Heart left ventricle (tissue), 16 donors: ENCODE measurements at regions not wholly inside any gene's neighbourhood (a gene's known extent, or its start where the extent isn't known, plus 50 kb on each side); places are given as distances from the start of the nearest gene placed in this dataset.

Experiments
- ATAC-seq, 4 donors: fragments of 200-7000 bp; cut with Tn5 transposase; one replicate each; pipeline ENCODE4 v1.9.1; 2020 to 2022; ENCODE audit warnings: moderate library complexity in 4 of 4, mild to moderate bottlenecking in 3 of 4, moderate number of reproducible peaks in 1 of 4
- DNase-seq, 5 donors: peaks; one replicate each; pipeline ENCODE4 v3.0.0-alpha.2; 2020
- H3K27ac ChIP-seq, 12 donors: fragments of 200-600 bp; sonication (generic) in 4 of 12; one replicate each; pipeline versions ENCODE4 v1.5.0 to v1.8.0; 2016 to 2022; ENCODE audit warnings: mild to moderate bottlenecking in 2 of 12
- H3K27me3 ChIP-seq, 9 donors: fragments of 200-600 bp; sonication (generic) in 2 of 9; one replicate each; pipeline versions ENCODE4 v1.5.1 to v1.8.0; 2016 to 2022; ENCODE audit warnings: mild to moderate bottlenecking in 3 of 9
- H3K36me3 ChIP-seq, 9 donors: fragments of 200-600 bp; sonication (generic) in 2 of 9; one replicate each; pipeline versions ENCODE4 v1.5.0 to v1.8.0; 2018 to 2022; ENCODE audit warnings: mild to moderate bottlenecking in 2 of 9
- H3K4me1 ChIP-seq, 12 donors: fragments of 200-600 bp; sonication (generic) in 4 of 12; one replicate each; pipeline versions ENCODE4 v1.5.0 to v1.8.0; 2016 to 2022; ENCODE audit warnings: mild to moderate bottlenecking in 3 of 12
- H3K4me3 ChIP-seq, 12 donors: fragments of 200-600 bp; sonication (generic) in 4 of 12; one replicate each; pipeline versions ENCODE4 v1.5.0 to v1.8.0; 2017 to 2022; ENCODE audit warnings: mild to moderate bottlenecking in 9 of 12, moderate library complexity in 4 of 12
- H3K9me3 ChIP-seq, 12 donors: fragments of 200-600 bp; sonication (generic) in 4 of 12; one replicate each; pipeline versions ENCODE4 v1.5.0 to v1.8.0; 2016 to 2022; ENCODE audit warnings: mild to moderate bottlenecking in 1 of 12
- CTCF ChIP-seq, 12 donors: fragments of 200-600 bp; sonication (generic) in 4 of 12; IDR thresholded peaks; one replicate each; pipeline versions ENCODE4 v1.5.0 to v1.8.0; 2018 to 2022; ENCODE audit warnings: antibody characterized with exemption in 12 of 12, mild to moderate bottlenecking in 5 of 12
- POLR2A ChIP-seq, 2 donors: fragments of 450-650 bp; IDR thresholded peaks; one replicate each; pipeline ENCODE4 v1.6.1; 2017; ENCODE audit warnings: antibody characterized with exemption in 2 of 2, mild to moderate bottlenecking in 2 of 2, moderate library complexity in 2 of 2
- WGBS, 4 donors: extraction: QIAGEN DNeasy Blood & Tissue Kit in 2 of 4; methylation state at CpG; one replicate each; pipeline versions ENCODE4 v1.1.5 to v1.1.7; 2013 to 2018; 5-methylcytosine and 5-hydroxymethylcytosine counted together
- intact Hi-C, 10 donors: fragments of 100-400 bp; cut with DNase I; formaldehyde crosslinking; loops; one replicate each; pipeline versions ENCODE4 v1.11.1 to v1.14.2; 2022
- donor health status: ischemic (EF 13 %, LVEDD 7.1; RV severe dilation, severe dysfunction).
- donor health status: healthy with polysubstance abuse.
- donor health status: DM: no; HTN: yes; CAD: no.
- donor health status: DM: no; HTN: no; CAD: no.
- donor health status: ischemic (EF 25% LVEDD 6.9; RV normal size, moderate dysfunction).
- donor health status: ischemic (EF 25% LVEDD 5.7; RV mildly dilated, moderate dysfunction).
- donor health status: healthy.
- donor health status: DM: yes; HTN: yes; CAD: no.
- donor health status: ischemic (EF 35%, LVEDD 5.7; RV mildly dilated, moderate dysfunction).
- donor health status: nonischemic (EF 11% LVEDD 7.7; RV severe dilation, severe dysfunction).
- donor health status: DM: yes; HTN: yes; CAD: no.
- donor health status: PGD.
- donor health status: ischemic (EF 29% LVEDD 5.4; RV normal size, mild dysfunction).
- donor health status: nonischemic (EF 23%, LVEDD 6.1; RV moderate dilation, normal function).

DNA sequence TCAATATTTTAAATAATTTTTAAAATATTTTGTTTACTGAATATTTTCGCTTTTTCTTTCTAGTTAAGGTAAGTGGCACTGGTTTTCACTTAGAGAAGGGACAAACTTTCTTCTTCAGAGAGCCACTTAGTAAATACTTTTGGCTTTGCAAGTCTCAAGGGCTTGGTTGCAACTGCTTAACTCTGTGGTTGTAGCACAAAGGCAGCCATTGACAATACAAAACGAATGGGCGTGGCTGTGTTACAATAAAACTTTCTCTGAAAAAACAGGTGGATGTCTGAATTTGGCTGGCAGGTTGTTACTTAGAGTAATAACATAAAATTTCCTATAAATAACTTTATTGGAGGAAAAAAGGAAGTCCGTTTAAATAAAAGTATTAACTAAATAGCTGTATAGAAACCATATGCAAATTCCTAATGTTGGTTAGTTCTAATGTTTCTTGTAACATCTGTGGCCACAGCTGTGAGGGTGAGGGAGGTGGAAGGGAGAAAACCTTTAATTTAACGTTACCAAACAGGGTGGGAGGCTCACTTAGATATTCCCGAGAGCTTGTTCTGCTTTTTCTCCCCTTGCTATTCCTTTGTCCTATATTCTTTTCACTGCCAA, 62.4 kb upstream of the TNP1 start:
- Histone ChIP-seq H3K27ac (no peak overlapping the region), H3K9me3 (no peaks in the 10 kb centered on the region), H3K4me3 (no peak overlapping the region), H3K27me3 (no peaks in the 10 kb centered on the region), H3K36me3 (no peaks in the 10 kb centered on the region), H3K4me1 (peaks cover 0 to 8% (median 0%) of the 10 kb centered on the region in 12 donors)
- intact Hi-C loops, result no loop called here
- ATAC-seq (no peak), DNase-seq (no peak)
- 89 to 92% (median 90%) methylated on average over 6 of the region's 6 CpGs for WGBS, 4 donors
- TF ChIP-seq POLR2A (IDR thresholded peaks at IDR 0.05), result no peak
- TF ChIP-seq CTCF (IDR thresholded peaks at IDR 0.05), result no peak

DNA sequence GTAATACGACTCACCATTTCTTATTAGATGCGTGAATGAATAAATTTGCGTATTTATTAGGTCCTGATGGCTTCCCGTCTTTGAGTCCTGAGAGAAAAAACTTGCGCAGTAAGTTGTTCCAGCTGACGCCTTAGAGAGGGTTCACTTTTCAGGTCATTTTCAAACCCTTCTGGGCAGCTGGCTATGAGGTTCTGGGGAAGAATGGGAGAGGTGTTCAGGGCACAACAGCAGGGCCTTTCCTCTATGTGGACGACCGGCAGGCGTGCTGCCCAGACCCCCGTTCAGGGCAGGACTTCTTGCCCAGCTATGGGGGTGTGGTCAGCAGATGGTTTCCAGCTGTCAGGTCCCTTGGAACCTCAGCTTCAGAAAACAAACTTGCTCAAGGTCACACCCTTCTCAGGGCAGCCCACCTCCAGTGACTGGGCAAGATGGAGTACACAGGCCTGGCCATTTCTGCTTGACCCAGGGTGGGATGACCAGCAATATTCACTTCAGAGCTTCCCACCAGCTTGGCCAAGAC, 61.1 kb upstream of the TNP1 start:
- TF ChIP-seq CTCF (IDR thresholded peaks at IDR 0.05) (no peak), POLR2A (IDR thresholded peaks at IDR 0.05) (no peak)
- Histone ChIP-seq H3K27ac (no peak overlapping the region), H3K9me3 (no peaks in the 10 kb centered on the region), H3K4me1 (peaks cover 0 to 8% (median 0%) of the 10 kb centered on the region in 12 donors), H3K27me3 (no peaks in the 10 kb centered on the region), H3K36me3 (no peaks in the 10 kb centered on the region), H3K4me3 (no peak overlapping the region)
- intact Hi-C loops, result no loop called here
- ATAC-seq, result no peak
- DNase-seq, result no peak
- WGBS, 4 donors, result 90 to 99% (median 94%) methylated on average over 10 of the region's 10 CpGs

DNA sequence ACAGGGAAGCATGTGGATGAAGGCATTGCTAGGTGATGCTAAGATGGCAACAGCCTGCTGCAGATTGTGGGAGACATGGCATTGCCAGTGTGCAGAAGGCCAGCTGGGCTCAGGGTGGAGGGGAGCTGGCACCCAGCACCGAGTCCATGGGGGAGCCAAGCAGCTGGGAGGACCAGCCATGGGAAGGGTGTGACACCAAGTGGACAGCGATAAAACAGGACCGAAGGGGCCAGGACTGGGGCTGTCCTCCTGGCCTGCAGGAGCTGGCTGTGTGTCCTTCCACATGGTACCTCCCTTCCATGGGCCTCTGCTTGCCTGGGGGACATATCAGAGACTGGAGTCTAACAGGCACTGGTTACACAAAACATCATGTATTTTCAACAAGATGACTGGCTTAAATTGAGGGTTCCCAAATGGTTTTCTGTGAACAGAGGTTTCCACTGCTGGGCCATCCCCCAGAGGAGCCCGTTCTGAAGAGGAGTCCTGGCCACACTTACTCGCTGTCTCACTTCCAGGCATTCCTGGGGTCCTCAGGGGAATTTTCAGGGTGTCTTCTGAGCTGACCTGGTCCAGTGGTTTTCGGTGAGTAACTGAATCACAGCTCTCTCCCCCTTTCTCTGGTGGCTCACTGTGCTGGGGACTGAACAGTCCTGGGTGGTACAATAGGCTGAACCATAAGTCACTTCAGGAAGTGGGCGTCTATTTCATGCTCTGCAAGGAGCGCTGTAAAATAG, 60.4 kb upstream of the TNP1 start:
- H3K27ac ChIP-seq, result no peak overlapping the region
- peak in 2 of 4 donors; percentile 16 to 42 for ATAC-seq
- H3K4me1 ChIP-seq, result peaks cover 0 to 8% (median 0%) of the 10 kb centered on the region in 12 donors
- 88 to 92% (median 90%) methylated on average over 7 to 8 of the region's 8 CpGs for WGBS, 4 donors
- DNase-seq, result no peak
- intact Hi-C loops, result no loop called here
- no peaks in the 10 kb centered on the region for H3K27me3 ChIP-seq
- no peak overlapping the region for H3K4me3 ChIP-seq
- no peaks in the 10 kb centered on the region for H3K9me3 ChIP-seq
- no peaks in the 10 kb centered on the region for H3K36me3 ChIP-seq
- TF ChIP-seq POLR2A (IDR thresholded peaks at IDR 0.05) (no peak), CTCF (IDR thresholded peaks at IDR 0.05) (no peak)

DNA sequence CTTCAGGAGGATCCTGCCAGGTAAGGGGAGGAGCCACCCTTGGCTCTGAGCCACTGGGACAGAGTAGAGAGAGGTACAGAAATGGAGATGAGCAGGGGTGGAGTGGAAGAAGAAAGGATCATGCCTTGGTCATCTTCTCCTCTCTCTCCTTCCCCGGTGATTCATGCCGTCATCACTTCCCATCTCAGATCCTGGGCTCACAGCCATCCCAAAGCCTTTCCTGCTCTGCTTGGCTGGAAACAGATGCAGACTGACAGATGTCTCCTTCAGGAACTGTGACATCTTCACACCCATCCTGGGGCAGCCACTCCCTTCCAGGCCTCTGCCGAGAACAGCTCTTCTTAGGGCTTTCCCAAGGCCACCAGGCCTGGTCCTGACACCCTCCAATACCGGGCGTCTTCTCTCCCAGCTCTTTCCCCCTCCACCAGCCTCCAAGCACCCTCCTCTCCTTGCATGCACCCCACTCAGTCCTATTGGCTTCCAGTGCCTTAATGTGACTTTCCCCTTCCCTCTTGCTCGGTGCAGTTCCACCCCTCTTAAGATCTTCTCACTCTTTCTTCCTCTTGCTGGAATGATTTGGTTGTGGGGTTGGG, 58.3 kb upstream of the TNP1 start:
- no peak overlapping the region for H3K4me3 ChIP-seq
- DNase-seq, result peak in 4 of 5 donors; percentile 38 to 57 (median 44)
- no peaks in the 10 kb centered on the region for H3K9me3 ChIP-seq
- H3K27me3 ChIP-seq, result no peaks in the 10 kb centered on the region
- peaks cover 0 to 8% (median 0%) of the 10 kb centered on the region in 12 donors for H3K4me1 ChIP-seq
- no peak for TF ChIP-seq POLR2A (IDR thresholded peaks at IDR 0.05)
- TF ChIP-seq CTCF (IDR thresholded peaks at IDR 0.05), result no peak
- WGBS, 4 donors, result 49 to 68% (median 58%) methylated on average over 6 of the region's 6 CpGs
- ATAC-seq, result peak in 3 of 4 donors; percentile 53 to 79 (median 68)
- no peak overlapping the region for H3K27ac ChIP-seq
- no peaks in the 10 kb centered on the region for H3K36me3 ChIP-seq
- intact Hi-C loops, result loop anchor here in 1 of 10 donors (5.0 kb wide), 1 partner anchor 61 kb away; no protein-coding TSS in a partner anchor
